ENCODE measurements at regions not wholly inside any gene's neighbourhood (a gene's known extent, or its start where the extent isn't known, plus 50 kb on each side); places are given as distances from the start of the nearest gene placed in this dataset.

DNA sequence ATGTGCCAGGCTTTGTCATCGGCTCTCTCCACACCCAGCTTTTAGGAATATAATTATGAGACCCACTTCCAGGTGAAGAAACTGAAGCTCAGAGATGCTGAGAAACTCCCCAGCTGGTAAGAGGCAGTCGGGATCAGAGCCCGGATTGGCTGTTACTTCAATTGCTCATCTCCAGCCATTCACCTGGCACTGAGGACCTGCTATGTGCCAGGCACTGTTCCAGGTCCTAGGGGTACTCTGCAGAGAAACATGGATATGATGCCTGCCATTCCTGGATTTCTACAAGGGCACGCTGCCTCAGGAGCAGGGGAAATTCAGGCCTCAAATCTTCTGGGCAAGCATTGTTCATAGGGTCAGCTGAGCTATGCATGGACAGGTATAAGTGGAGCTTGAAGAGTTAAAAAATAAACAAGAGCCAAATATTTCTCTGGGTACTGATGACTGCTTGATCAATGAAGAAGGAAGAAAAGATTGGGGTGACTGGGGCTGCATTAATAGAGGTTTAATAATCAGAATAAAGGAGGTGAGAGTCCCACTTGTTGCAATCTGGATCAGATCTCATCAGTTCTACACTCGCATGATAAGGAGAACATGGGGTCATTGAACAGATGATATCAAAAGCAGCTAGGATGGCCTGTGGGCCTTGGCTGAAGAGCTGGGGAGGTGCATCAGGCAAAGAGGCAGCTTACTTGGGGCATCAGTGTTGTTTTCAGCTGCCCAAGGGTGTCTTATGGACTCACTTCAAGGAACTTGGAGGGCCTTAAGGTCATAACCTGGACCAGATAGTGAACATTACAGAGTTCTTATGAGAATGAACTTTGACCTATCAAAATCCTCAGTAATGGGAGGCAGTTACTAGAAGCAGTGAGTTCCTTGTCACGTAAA is 80.9 kb upstream of the TOX2 start:
- TF ChIP-seq, protein P1, sequence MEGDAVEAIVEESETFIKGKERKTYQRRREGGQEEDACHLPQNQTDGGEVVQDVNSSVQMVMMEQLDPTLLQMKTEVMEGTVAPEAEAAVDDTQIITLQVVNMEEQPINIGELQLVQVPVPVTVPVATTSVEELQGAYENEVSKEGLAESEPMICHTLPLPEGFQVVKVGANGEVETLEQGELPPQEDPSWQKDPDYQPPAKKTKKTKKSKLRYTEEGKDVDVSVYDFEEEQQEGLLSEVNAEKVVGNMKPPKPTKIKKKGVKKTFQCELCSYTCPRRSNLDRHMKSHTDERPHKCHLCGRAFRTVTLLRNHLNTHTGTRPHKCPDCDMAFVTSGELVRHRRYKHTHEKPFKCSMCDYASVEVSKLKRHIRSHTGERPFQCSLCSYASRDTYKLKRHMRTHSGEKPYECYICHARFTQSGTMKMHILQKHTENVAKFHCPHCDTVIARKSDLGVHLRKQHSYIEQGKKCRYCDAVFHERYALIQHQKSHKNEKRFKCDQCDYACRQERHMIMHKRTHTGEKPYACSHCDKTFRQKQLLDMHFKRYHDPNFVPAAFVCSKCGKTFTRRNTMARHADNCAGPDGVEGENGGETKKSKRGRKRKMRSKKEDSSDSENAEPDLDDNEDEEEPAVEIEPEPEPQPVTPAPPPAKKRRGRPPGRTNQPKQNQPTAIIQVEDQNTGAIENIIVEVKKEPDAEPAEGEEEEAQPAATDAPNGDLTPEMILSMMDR (IDR thresholded peaks at IDR 0.05): no peak
- no peak for TF ChIP-seq EZH2 (IDR thresholded peaks at IDR 0.05)

Data from neural progenitor cell (in vitro differentiated cells).